ENCODE measurements at regions not wholly inside any gene's neighbourhood (a gene's known extent, or its start where the extent isn't known, plus 50 kb on each side); places are given as distances from the start of the nearest gene placed in this dataset.
"Not testable (repeated sequence)": the region's sequence is repeated elsewhere in the genome, so short reads cannot be mapped to it uniquely, and the experiment has no call there.

DNA sequence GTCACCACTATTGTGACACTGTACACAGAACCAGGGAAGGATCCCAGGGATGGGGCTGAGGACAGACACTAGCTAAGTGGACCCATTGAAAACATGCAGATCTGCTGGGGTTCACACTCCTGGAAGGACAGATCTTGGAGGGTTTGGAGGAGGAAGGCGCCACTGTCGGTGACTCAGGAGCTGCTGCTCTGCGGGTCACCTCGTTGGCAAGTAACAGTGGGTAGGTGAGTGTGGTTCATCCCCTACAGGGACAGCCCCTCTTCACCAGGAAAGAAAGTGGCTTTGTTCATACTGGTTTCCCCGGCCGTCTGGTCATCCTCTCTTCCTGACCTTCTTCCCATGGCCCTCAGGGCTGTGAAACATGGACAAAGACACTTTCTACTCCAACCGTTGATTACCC lies 139.5 kb downstream of the POTEB start:
- TF ChIP-seq, protein P1, sequence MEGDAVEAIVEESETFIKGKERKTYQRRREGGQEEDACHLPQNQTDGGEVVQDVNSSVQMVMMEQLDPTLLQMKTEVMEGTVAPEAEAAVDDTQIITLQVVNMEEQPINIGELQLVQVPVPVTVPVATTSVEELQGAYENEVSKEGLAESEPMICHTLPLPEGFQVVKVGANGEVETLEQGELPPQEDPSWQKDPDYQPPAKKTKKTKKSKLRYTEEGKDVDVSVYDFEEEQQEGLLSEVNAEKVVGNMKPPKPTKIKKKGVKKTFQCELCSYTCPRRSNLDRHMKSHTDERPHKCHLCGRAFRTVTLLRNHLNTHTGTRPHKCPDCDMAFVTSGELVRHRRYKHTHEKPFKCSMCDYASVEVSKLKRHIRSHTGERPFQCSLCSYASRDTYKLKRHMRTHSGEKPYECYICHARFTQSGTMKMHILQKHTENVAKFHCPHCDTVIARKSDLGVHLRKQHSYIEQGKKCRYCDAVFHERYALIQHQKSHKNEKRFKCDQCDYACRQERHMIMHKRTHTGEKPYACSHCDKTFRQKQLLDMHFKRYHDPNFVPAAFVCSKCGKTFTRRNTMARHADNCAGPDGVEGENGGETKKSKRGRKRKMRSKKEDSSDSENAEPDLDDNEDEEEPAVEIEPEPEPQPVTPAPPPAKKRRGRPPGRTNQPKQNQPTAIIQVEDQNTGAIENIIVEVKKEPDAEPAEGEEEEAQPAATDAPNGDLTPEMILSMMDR (IDR thresholded peaks at IDR 0.05; ENCODE audit: low read depth, low read length): not testable (repeated sequence)
- not testable (repeated sequence) for TF ChIP-seq POLR2A (IDR thresholded peaks at IDR 0.05; ENCODE audit: extremely low read depth, insufficient read length)

All from NB4 (cell line).